Prostate gland (tissue), 2 donors: ENCODE measurements at regions not wholly inside any gene's neighbourhood (a gene's known extent, or its start where the extent isn't known, plus 50 kb on each side); places are given as distances from the start of the nearest gene placed in this dataset.

Experiments
- DNase-seq: peaks from one replicate; pipeline ENCODE4 v3.0.0-alpha.2; 2019; ENCODE audit warnings: low spot score
- H3K27ac ChIP-seq, 2 donors: fragments of 200-600 bp; sonication (generic); 2 replicates each; pipeline ENCODE4 v1.5.1; 2017 to 2019
- H3K27me3 ChIP-seq: fragments of 200-600 bp; sonication (generic); replicated peaks from 2 replicates; pipeline ENCODE4 v1.5.1; 2019; ENCODE audit not compliant: insufficient read depth
- H3K36me3 ChIP-seq, 2 donors: fragments of 200-600 bp; sonication (generic); 1 replicate in 1 of 2; 2 replicates in 1 of 2; pipeline versions ENCODE4 v1.5.1 to v1.8.1; 2017 to 2019
- H3K4me1 ChIP-seq: fragments of 200-600 bp; sonication (generic); replicated peaks from 2 replicates; pipeline ENCODE4 v1.5.1; 2019
- H3K4me3 ChIP-seq, 2 donors: fragments of 200-600 bp; sonication (generic); 2 replicates each; pipeline ENCODE4 v1.5.1; 2017 to 2019
- H3K9me3 ChIP-seq: fragments of 200-600 bp; sonication (generic); 2 replicates; pipeline ENCODE4 v1.5.1; 2017
- POLR2A ChIP-seq: fragments of 450-650 bp; IDR thresholded peaks from one replicate; pipeline ENCODE4 v1.6.1; 2016; ENCODE audit warnings: antibody characterized with exemption, mild to moderate bottlenecking
- POLR2AphosphoS5 ChIP-seq: sonication (generic); formaldehyde crosslinking; IDR thresholded peaks from one replicate; pipeline ENCODE4 v1.6.1; 2017; ENCODE audit warnings: antibody characterized with exemption
- WGBS: methylation state at CpG from one replicate; pipeline ENCODE4 v1.1.5; 2018; 5-methylcytosine and 5-hydroxymethylcytosine counted together
- intact Hi-C: fragments of 100-400 bp; cut with DNase I; formaldehyde crosslinking; loops from one replicate; pipeline ENCODE4 v1.14.2; 2022
- TF ChIP-seq, protein P1 (sequence below), 4 experiments: fragments of 200-600 bp in 2 of 4; fragments of 450-650 bp in 2 of 4; sonication (generic) in 2 of 4; IDR thresholded peaks; 1 replicate in 3 of 4; 2 replicates in 1 of 4; pipeline ENCODE4 v1.5.1; 2016 to 2019; ENCODE audit warnings: antibody characterized with exemption in 4 of 4, mild to moderate bottlenecking in 2 of 4, moderate library complexity in 2 of 4

DNA sequence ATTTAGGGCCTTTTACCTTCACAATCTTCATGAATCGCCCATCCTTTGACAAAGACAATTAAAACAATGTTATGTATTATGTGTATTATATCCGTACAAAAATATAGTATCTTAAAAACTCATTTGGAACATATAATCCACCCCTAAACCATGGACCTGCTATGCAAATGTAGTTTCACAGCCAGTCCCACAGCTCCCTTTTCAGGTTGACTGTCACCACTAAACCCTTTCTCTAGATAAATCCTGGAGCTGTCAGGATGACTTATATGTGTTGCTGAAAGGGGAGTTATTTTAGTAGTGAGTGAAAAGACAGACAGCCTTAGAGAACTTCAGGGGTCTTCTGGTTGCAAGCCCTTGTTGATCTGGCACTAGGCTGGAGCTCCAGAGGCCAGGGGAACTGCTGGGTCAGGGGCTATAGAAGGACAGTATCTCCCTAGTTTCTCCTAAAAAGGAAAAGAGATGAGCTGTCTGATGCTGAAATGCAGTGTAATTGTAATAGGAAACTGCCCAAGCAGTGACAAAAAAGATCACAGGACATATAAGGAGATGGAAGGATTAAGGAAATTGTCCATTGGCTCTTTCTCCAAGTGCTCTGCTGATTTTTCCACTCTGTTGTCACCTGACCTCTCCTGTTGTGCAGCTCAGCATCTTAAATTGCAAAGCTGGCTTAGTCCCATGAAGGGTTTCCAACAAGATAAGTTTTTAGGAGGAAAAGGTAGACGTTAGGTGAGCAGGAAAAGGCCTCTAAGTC is 127.7 kb downstream of the S1PR1 start:
- Histone ChIP-seq H3K27ac (no peak overlapping the region), H3K4me1 (no peaks in the 10 kb centered on the region), H3K9me3 (no peaks in the 10 kb centered on the region), H3K27me3 (no peaks in the 10 kb centered on the region), H3K36me3 (no peaks in the 10 kb centered on the region), H3K4me3 (no peak overlapping the region)
- no peak for DNase-seq
- TF ChIP-seq POLR2AphosphoS5, result no peak
- TF ChIP-seq, protein P1, sequence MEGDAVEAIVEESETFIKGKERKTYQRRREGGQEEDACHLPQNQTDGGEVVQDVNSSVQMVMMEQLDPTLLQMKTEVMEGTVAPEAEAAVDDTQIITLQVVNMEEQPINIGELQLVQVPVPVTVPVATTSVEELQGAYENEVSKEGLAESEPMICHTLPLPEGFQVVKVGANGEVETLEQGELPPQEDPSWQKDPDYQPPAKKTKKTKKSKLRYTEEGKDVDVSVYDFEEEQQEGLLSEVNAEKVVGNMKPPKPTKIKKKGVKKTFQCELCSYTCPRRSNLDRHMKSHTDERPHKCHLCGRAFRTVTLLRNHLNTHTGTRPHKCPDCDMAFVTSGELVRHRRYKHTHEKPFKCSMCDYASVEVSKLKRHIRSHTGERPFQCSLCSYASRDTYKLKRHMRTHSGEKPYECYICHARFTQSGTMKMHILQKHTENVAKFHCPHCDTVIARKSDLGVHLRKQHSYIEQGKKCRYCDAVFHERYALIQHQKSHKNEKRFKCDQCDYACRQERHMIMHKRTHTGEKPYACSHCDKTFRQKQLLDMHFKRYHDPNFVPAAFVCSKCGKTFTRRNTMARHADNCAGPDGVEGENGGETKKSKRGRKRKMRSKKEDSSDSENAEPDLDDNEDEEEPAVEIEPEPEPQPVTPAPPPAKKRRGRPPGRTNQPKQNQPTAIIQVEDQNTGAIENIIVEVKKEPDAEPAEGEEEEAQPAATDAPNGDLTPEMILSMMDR (IDR thresholded peaks at IDR 0.05), result no peak
- no peak for TF ChIP-seq POLR2A
- intact Hi-C loops, result no loop called here
- 86% methylated on average over 3 of the region's 3 CpGs for WGBS

DNA sequence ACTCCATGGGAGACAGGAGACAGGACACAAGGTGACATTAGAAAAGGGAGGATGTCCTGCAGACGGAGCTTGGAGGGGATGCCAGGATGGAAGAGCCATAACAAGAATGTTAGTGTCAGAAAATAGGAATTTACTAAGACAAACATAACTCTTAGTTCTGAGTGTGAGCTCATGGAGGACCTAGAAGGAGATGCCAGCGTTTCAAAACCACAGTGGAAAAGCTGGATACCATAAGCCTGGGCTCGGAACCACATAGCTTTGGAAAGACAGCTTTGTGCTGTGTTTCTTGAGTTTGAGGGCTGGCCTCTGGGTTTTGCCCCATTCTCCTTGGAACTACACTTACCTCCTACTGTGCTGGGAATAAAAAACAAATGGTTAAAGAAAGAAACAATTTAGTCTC is 128.4 kb downstream of the S1PR1 start:
- Histone ChIP-seq H3K27me3 (no peaks in the 10 kb centered on the region), H3K4me1 (no peaks in the 10 kb centered on the region), H3K4me3 (no peak overlapping the region), H3K27ac (no peak overlapping the region), H3K9me3 (no peaks in the 10 kb centered on the region), H3K36me3 (no peaks in the 10 kb centered on the region)
- intact Hi-C loops, result no loop called here
- WGBS, result 54% methylated on average over 3 of the region's 3 CpGs
- DNase-seq, result no peak
- TF ChIP-seq POLR2A (no peak), POLR2AphosphoS5 (no peak)
- TF ChIP-seq, protein P1 (IDR thresholded peaks at IDR 0.05), result no peak

DNA sequence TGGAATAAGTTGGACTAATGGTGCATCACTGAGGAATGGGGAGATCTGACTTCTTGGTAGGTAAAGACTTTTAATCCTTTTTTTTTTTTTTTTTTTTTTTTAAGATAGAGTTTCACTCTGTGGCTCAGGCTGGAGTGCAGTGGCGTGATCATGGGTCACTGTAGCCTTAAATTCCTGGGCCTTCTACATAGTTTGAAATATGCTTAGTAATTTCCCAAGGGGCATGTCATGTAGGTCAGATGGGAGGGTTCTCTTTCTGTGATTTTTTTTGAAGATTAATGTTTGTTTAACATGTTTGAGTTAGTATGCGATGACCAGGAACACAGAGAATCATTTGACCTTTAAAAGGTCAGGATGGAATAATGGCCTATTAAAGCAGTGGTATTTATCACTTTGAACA is 129.1 kb downstream of the S1PR1 start:
- TF ChIP-seq, protein P1 (IDR thresholded peaks at IDR 0.05), result no peak
- TF ChIP-seq POLR2AphosphoS5 (no peak), POLR2A (no peak)
- 75% methylated on average over 2 of the region's 2 CpGs for WGBS
- Histone ChIP-seq H3K27me3 (no peaks in the 10 kb centered on the region), H3K4me1 (no peaks in the 10 kb centered on the region), H3K27ac (no peak overlapping the region), H3K4me3 (no peak overlapping the region), H3K36me3 (no peaks in the 10 kb centered on the region), H3K9me3 (no peaks in the 10 kb centered on the region)
- no peak for DNase-seq
- intact Hi-C loops, result no loop called here

DNA sequence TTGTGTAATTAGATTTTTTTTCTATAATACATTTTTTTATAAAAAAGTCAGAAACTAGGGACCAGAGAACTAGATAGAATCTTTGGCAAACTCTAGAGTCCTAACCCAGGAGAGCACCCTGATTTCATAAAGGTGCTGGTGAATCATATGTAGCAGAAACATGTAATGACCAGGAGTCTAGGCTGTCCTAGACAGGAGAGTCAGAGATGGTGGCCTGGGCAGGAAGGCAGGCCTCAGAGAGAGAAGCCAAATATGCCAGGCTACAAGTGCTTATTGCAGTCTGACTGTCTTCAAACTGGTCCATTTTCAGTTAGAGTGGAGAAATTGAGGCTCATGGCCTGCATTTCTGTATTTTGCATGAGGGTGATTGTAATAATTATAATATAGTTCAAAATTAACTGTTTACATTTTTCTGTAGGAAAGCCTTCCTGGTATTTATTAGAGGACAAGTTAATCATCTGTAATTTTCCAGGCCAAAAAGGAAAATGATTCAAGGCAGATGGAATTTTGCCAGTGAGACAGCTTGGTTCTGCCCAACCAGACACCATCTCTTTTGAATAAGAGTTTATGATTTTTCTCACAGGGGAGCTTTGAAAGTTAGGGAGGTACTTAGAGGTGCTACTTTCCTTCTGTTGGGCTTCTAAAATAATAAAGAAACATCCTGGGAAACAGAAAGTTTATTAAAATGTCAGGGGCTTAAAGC is 129.8 kb downstream of the S1PR1 start:
- no peak overlapping the region for H3K27ac ChIP-seq
- no peaks in the 10 kb centered on the region for H3K9me3 ChIP-seq
- H3K4me3 ChIP-seq, result no peak overlapping the region
- no peaks in the 10 kb centered on the region for H3K27me3 ChIP-seq
- no peak for DNase-seq
- TF ChIP-seq, protein P1 (IDR thresholded peaks at IDR 0.05), result no peak
- TF ChIP-seq POLR2AphosphoS5 (no peak), POLR2A (no peak)
- intact Hi-C loops, result no loop called here
- no peaks in the 10 kb centered on the region for H3K4me1 ChIP-seq
- H3K36me3 ChIP-seq, result no peaks in the 10 kb centered on the region

DNA sequence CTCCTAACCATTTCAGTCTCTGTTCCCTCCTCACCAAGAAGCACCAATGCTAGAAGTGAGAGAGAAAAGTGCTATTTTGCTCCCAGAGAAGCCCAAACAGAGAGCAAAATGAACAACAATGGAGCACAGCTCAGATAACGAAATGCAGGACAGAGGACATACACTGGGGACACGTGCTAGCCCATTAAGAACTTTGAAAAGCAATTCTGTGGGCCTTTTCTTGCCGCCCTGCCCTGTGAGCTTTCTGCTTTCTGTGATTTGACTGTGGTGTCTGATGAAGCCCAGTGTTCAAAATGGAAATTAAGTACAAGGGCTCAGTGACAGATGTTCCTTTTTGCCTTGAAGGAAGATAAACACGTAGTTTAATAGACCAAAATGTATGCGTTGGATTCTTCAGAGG is 130.8 kb downstream of the S1PR1 start:
- no peaks in the 10 kb centered on the region for H3K4me1 ChIP-seq
- WGBS, result 65% methylated on average over 5 of the region's 5 CpGs
- H3K9me3 ChIP-seq, result no peaks in the 10 kb centered on the region
- H3K27me3 ChIP-seq, result no peaks in the 10 kb centered on the region
- TF ChIP-seq POLR2A (no peak), POLR2AphosphoS5 (no peak)
- TF ChIP-seq, protein P1 (IDR thresholded peaks at IDR 0.05), result no peak
- no peak for DNase-seq
- H3K27ac ChIP-seq, result no peak overlapping the region
- intact Hi-C loops, result no loop called here
- no peaks in the 10 kb centered on the region for H3K36me3 ChIP-seq
- H3K4me3 ChIP-seq, result no peak overlapping the region
